ENCODE measurements at regions not wholly inside any gene's neighbourhood (a gene's known extent, or its start where the extent isn't known, plus 50 kb on each side); places are given as distances from the start of the nearest gene placed in this dataset.

- DNase-seq (ENCODE audit: low spot score) = no peak
- in situ Hi-C loops (cut with MboI; ENCODE audit: low pct_unique_long_range_greater_than_20kb, low sequenced_read_pairs, unreplicated experiment) = no loop called here
- TF ChIP-seq CTCF (IDR thresholded peaks at IDR 0.05; ENCODE audit: extremely low read depth, insufficient read depth, missing control alignments) = no peak
Observed at GRCh38 chr2:103103678-103104077, 341.8 kb downstream of the TMEM182 start.

DNA sequence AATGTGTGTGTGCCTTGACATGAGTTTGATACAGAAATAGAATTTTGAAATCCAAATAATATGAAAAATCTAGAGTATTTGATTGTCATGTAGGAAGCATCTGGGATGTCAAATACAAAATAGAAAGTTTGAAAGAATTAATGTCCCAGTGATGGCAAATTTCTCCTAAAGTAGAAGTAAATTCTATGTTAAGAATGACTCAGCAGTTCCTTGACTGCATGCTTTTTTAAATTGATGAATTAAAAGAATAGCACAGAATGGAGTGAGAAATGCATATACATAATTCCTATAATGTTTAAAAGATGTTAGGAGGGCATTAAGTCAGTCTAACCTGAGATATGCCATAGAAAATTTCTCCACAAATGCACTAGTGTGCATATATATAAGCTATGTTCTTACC is 357.5 kb downstream of the TMEM182 start:
- in situ Hi-C loops (cut with MboI; ENCODE audit: low pct_unique_long_range_greater_than_20kb, low sequenced_read_pairs, unreplicated experiment) = no loop called here
- TF ChIP-seq CTCF (IDR thresholded peaks at IDR 0.05; ENCODE audit: extremely low read depth, insufficient read depth, missing control alignments) = no peak
- DNase-seq (ENCODE audit: low spot score) = no peak

DNA sequence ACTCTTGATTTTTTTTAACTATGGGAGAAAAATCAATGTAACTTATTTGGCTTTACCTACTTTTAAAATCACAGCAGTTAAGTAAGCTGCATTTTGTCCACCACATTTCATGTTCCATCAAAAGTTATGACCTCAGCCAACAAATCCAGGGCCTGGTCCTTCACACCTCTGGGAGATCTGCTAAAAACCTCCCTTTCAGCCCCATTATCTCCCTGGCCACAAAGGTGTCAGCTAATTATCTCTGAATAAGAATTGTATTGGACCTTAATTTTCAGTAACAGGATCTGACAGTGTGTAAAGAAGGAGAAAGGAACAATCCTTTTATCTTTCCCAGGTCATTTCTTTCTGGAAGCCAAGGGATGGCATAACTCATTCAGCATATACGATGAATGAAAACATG is 359.3 kb downstream of the TMEM182 start:
- in situ Hi-C loops (cut with MboI; ENCODE audit: low pct_unique_long_range_greater_than_20kb, low sequenced_read_pairs, unreplicated experiment) = no loop called here
- DNase-seq (ENCODE audit: low spot score) = no peak
- no peak for TF ChIP-seq CTCF (IDR thresholded peaks at IDR 0.05; ENCODE audit: extremely low read depth, insufficient read depth, missing control alignments)

DNA sequence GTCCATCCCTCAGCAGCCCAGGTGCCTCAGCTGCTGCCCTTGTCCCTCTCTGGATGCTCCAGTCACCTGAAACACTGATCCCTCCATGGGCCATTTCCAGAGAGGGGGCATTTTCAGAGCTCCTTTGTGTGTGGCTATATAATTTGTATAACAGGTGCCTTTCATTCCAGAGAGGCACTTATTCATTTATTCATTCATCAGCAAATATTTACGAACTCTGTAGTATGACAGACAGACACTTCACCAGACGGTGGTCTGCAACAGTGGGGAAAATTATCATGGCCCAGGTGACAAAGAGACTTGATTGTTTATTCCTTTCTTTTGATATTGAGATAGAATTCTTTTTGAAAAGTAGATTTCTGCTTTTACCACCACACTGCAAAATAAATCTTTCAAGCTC is 361.7 kb downstream of the TMEM182 start:
- no peak for TF ChIP-seq CTCF (IDR thresholded peaks at IDR 0.05; ENCODE audit: extremely low read depth, insufficient read depth, missing control alignments)
- DNase-seq (ENCODE audit: low spot score) = no peak
- in situ Hi-C loops (cut with MboI; ENCODE audit: low pct_unique_long_range_greater_than_20kb, low sequenced_read_pairs, unreplicated experiment) = no loop called here

DNA sequence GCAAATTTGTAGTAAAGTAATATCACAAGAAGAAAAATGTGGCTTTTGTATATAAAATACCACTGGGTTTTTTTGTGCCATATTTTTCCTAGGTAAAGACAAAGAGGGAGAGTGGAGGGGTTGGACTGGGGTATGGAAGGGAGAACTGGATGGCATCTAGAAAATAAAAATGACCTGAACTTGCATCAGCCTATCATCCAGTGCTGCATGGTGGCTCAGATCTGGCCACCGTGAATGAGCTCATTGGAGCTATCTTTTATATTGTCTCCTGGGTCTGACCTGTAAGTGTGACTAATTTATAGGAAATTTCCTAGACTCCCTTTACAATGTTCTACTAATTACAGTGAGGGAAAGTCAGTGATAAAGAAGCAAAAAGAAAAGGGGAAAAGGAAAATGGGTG is 369.0 kb downstream of the TMEM182 start:
- in situ Hi-C loops (cut with MboI; ENCODE audit: low pct_unique_long_range_greater_than_20kb, low sequenced_read_pairs, unreplicated experiment) = no loop called here
- no peak for TF ChIP-seq CTCF (IDR thresholded peaks at IDR 0.05; ENCODE audit: extremely low read depth, insufficient read depth, missing control alignments)

DNA sequence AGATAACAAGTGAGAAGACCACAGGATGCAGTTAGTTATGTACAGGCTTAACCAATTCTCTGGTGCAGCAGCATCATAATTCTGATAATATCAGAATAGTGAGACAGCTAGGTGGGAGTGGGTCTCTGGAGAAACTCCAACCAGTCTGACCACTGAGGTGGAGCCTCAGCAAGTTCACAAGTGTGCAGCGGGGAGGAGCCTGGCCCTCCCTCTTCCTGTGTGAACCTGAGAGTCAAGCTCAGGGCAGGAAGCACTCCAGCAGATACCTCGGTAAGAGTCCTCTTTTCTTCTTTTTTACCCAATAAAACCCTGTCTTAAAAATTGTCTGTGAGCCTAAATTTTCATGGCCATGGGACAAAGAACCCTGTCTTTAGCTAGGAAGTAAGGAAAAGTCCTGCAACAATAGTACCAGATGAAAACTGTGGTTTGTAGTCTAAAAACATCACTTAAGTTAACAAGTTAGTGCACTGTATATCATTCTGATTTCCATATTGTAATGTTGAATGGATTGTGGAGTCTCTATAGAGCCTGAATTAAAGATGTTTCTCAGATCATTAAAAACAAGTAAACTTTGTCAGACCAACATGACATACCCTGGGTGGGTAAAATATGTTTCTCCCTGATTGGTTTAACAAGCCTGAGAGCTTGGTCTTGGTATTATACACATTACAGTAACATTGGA is 370.8 kb downstream of the TMEM182 start:
- DNase-seq (ENCODE audit: low spot score) = no peak
- in situ Hi-C loops (cut with MboI; ENCODE audit: low pct_unique_long_range_greater_than_20kb, low sequenced_read_pairs, unreplicated experiment) = no loop called here
- TF ChIP-seq CTCF (IDR thresholded peaks at IDR 0.05; ENCODE audit: extremely low read depth, insufficient read depth, missing control alignments) = no peak

More for the DNA sequence above, 369.0 kb downstream of the TMEM182 start:
- no peak for DNase-seq (ENCODE audit: low spot score)

Data from GM13977 (cell line).